ENCODE measurements at regions not wholly inside any gene's neighbourhood (a gene's known extent, or its start where the extent isn't known, plus 50 kb on each side); places are given as distances from the start of the nearest gene placed in this dataset.

DNA sequence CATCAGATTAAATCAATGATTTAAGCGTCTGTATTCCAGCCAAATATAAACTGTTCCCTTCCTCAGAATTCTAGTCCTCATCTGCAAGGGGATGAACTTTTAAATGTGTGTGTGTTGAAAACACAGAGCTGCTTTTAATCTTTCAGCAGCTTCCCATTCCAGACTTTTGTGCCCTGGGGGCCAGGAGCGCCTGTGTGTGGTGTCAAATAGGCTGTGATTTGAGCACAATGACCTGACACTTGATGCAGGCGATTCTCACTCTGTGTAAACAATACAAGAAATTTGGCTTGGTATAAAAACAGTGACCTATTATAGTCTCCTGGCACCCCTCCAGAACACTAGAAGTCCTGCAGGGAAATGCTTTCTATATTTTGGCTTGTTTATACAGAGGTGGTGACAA, 274.6 kb upstream of the ROPN1 start:
- no peaks in the 10 kb centered on the region for H3K79me2 ChIP-seq (ENCODE audit: insufficient read depth, low read length)
- H3F3A ChIP-seq (ENCODE audit: insufficient read depth), result no peaks in the 10 kb centered on the region
- no peak overlapping the region for H2AFZ ChIP-seq (ENCODE audit: low read depth, low read length, severe bottlenecking)
- no peak overlapping the region for H3K4me3 ChIP-seq (ENCODE audit: insufficient read depth, low read length, poor library complexity, severe bottlenecking)
- no peak overlapping the region for H3K27ac ChIP-seq (ENCODE audit: low read depth, low read length)
- no peaks in the 10 kb centered on the region for H3K36me3 ChIP-seq (ENCODE audit: low read length)
- H4K20me1 ChIP-seq (ENCODE audit: low read depth, low read length), result no peaks in the 10 kb centered on the region
- no peaks in the 10 kb centered on the region for H3K9me2 ChIP-seq (replicated peaks; ENCODE audit: insufficient read depth, low read length)
- H3K27me3 ChIP-seq (ENCODE audit: low read length), result no peaks in the 10 kb centered on the region
- no peak for TF ChIP-seq EZH2phosphoT487 (conservative IDR thresholded peaks at IDR 0.05; ENCODE audit: low read length)
- TF ChIP-seq, protein P1, sequence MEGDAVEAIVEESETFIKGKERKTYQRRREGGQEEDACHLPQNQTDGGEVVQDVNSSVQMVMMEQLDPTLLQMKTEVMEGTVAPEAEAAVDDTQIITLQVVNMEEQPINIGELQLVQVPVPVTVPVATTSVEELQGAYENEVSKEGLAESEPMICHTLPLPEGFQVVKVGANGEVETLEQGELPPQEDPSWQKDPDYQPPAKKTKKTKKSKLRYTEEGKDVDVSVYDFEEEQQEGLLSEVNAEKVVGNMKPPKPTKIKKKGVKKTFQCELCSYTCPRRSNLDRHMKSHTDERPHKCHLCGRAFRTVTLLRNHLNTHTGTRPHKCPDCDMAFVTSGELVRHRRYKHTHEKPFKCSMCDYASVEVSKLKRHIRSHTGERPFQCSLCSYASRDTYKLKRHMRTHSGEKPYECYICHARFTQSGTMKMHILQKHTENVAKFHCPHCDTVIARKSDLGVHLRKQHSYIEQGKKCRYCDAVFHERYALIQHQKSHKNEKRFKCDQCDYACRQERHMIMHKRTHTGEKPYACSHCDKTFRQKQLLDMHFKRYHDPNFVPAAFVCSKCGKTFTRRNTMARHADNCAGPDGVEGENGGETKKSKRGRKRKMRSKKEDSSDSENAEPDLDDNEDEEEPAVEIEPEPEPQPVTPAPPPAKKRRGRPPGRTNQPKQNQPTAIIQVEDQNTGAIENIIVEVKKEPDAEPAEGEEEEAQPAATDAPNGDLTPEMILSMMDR (IDR thresholded peaks at IDR 0.05; ENCODE audit: insufficient read depth, low read length, poor library complexity, severe bottlenecking), result no peak
- H3K9ac ChIP-seq (ENCODE audit: low read length), result no peak overlapping the region
- no peaks in the 10 kb centered on the region for H3K9me3 ChIP-seq (ENCODE audit: insufficient read depth, low read length)
- no peak overlapping the region for H3K4me2 ChIP-seq (ENCODE audit: low read depth, low read length, poor library complexity, severe bottlenecking)

DNA sequence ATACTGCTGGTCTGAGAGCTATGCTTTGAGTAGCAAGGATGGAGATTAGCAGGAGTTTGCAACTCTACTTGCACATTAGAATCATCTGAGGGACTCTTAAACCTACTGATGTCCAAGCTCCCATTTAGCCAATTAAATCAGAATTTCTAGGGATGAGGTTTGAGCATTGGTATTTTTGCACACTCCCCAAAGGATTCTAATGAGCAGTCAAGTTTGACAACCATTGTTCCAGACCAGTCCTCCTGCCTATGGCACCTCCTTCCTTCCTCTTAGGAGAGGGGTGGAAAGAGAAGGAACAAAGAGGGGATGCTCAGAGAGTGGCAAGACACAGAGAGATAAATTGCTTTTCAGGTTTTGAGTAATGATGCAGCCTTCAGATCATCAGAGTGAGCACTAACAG, 275.5 kb upstream of the ROPN1 start:
- no peak overlapping the region for H3K27ac ChIP-seq (ENCODE audit: low read depth, low read length)
- H3K27me3 ChIP-seq (ENCODE audit: low read length), result no peaks in the 10 kb centered on the region
- no peak overlapping the region for H3K4me3 ChIP-seq (ENCODE audit: insufficient read depth, low read length, poor library complexity, severe bottlenecking)
- TF ChIP-seq, protein P1 (IDR thresholded peaks at IDR 0.05; ENCODE audit: insufficient read depth, low read length, poor library complexity, severe bottlenecking), result no peak
- TF ChIP-seq EZH2phosphoT487 (conservative IDR thresholded peaks at IDR 0.05; ENCODE audit: low read length), result no peak
- no peaks in the 10 kb centered on the region for H3K9me3 ChIP-seq (ENCODE audit: insufficient read depth, low read length)
- H4K20me1 ChIP-seq (ENCODE audit: low read depth, low read length), result no peaks in the 10 kb centered on the region
- H3K79me2 ChIP-seq (ENCODE audit: insufficient read depth, low read length), result no peaks in the 10 kb centered on the region
- H3K9ac ChIP-seq (ENCODE audit: low read length), result no peak overlapping the region
- no peak overlapping the region for H2AFZ ChIP-seq (ENCODE audit: low read depth, low read length, severe bottlenecking)
- no peaks in the 10 kb centered on the region for H3F3A ChIP-seq (ENCODE audit: insufficient read depth)
- H3K9me2 ChIP-seq (replicated peaks; ENCODE audit: insufficient read depth, low read length), result no peaks in the 10 kb centered on the region
- no peak overlapping the region for H3K4me2 ChIP-seq (ENCODE audit: low read depth, low read length, poor library complexity, severe bottlenecking)
- no peaks in the 10 kb centered on the region for H3K36me3 ChIP-seq (ENCODE audit: low read length)

DNA sequence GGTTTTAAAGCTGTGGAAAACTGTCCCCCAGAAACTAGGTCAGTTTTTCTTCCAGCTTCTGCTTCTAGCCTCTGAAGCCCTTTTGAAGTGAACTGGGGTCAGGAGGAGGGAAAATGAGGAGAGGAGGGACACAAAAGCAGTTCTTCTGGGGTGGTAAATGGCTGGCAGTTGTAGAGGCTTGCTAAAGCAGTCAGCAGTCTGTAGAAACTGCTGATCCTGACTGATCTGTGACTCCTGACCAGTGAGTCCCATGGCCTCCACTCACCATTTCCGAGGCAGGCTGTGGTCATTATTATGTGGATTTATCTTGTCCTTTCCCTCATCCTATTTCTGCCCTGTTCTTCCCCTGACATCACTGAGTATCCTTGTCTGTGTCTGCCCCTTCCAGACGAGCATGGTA, 276.4 kb upstream of the ROPN1 start:
- H3K9me2 ChIP-seq (replicated peaks; ENCODE audit: insufficient read depth, low read length), result no peaks in the 10 kb centered on the region
- no peak overlapping the region for H3K9ac ChIP-seq (ENCODE audit: low read length)
- no peaks in the 10 kb centered on the region for H3K36me3 ChIP-seq (ENCODE audit: low read length)
- H3K9me3 ChIP-seq (ENCODE audit: insufficient read depth, low read length), result no peaks in the 10 kb centered on the region
- no peak for TF ChIP-seq EZH2phosphoT487 (conservative IDR thresholded peaks at IDR 0.05; ENCODE audit: low read length)
- TF ChIP-seq, protein P1 (IDR thresholded peaks at IDR 0.05; ENCODE audit: insufficient read depth, low read length, poor library complexity, severe bottlenecking), result no peak
- no peak overlapping the region for H3K4me3 ChIP-seq (ENCODE audit: insufficient read depth, low read length, poor library complexity, severe bottlenecking)
- no peaks in the 10 kb centered on the region for H3K27me3 ChIP-seq (ENCODE audit: low read length)
- H3K27ac ChIP-seq (ENCODE audit: low read depth, low read length), result no peak overlapping the region
- H3K79me2 ChIP-seq (ENCODE audit: insufficient read depth, low read length), result no peaks in the 10 kb centered on the region
- H3K4me2 ChIP-seq (ENCODE audit: low read depth, low read length, poor library complexity, severe bottlenecking), result no peak overlapping the region
- no peaks in the 10 kb centered on the region for H3F3A ChIP-seq (ENCODE audit: insufficient read depth)
- no peaks in the 10 kb centered on the region for H4K20me1 ChIP-seq (ENCODE audit: low read depth, low read length)
- H2AFZ ChIP-seq (ENCODE audit: low read depth, low read length, severe bottlenecking), result no peak overlapping the region

DNA sequence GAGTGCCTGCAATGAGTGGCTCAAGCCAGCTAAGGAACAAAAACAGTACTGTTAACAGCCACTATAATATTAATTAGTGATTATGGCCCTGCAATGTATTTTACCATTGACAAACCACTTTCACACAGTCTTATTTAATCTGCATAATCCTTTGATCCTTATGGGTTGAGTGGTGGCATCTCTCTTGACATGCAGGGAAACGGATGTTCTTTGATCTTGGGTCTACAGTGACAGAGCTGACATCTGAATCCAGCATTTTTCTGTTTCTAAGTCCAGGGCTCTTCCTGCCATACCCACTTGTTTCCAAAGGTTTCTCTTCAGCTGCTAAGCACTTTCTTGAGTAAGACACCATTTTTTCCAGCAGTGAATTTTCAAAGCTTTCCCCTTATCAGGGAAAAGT, 277.7 kb upstream of the ROPN1 start:
- H3F3A ChIP-seq (ENCODE audit: insufficient read depth), result no peaks in the 10 kb centered on the region
- no peak overlapping the region for H3K4me3 ChIP-seq (ENCODE audit: insufficient read depth, low read length, poor library complexity, severe bottlenecking)
- H3K9ac ChIP-seq (ENCODE audit: low read length), result no peak overlapping the region
- no peaks in the 10 kb centered on the region for H3K9me2 ChIP-seq (replicated peaks; ENCODE audit: insufficient read depth, low read length)
- H3K79me2 ChIP-seq (ENCODE audit: insufficient read depth, low read length), result no peaks in the 10 kb centered on the region
- H3K9me3 ChIP-seq (ENCODE audit: insufficient read depth, low read length), result no peaks in the 10 kb centered on the region
- H3K27ac ChIP-seq (ENCODE audit: low read depth, low read length), result no peak overlapping the region
- TF ChIP-seq, protein P1 (IDR thresholded peaks at IDR 0.05; ENCODE audit: insufficient read depth, low read length, poor library complexity, severe bottlenecking), result no peak
- H3K4me2 ChIP-seq (ENCODE audit: low read depth, low read length, poor library complexity, severe bottlenecking), result no peak overlapping the region
- H2AFZ ChIP-seq (ENCODE audit: low read depth, low read length, severe bottlenecking), result no peak overlapping the region
- no peaks in the 10 kb centered on the region for H3K36me3 ChIP-seq (ENCODE audit: low read length)
- no peaks in the 10 kb centered on the region for H4K20me1 ChIP-seq (ENCODE audit: low read depth, low read length)
- H3K27me3 ChIP-seq (ENCODE audit: low read length), result no peaks in the 10 kb centered on the region

All from SU-DHL-6 (cell line).